ENCODE measurements at regions not wholly inside any gene's neighbourhood (a gene's known extent, or its start where the extent isn't known, plus 50 kb on each side); places are given as distances from the start of the nearest gene placed in this dataset.
"Not testable (repeated sequence)": the region's sequence is repeated elsewhere in the genome, so short reads cannot be mapped to it uniquely, and the experiment has no call there.

GRCh38 chr4:31788676-31789075 is 1068.5 kb downstream of the PCDH7 start:
- H4K20me1 ChIP-seq (ENCODE audit: control insufficient read depth, extremely low read depth, insufficient read depth, low read length) = no peaks in the 10 kb centered on the region
- H3K9me3 ChIP-seq (ENCODE audit: control insufficient read depth, insufficient read depth, low read depth, low read length) = no peaks in the 10 kb centered on the region
- H3K4me1 ChIP-seq (ENCODE audit: control insufficient read depth, extremely low read depth, insufficient read depth, low read length) = no peaks in the 10 kb centered on the region
- no peaks in the 10 kb centered on the region for H3K79me2 ChIP-seq (ENCODE audit: control insufficient read depth, insufficient read depth, low read length)
- no peaks in the 10 kb centered on the region for H3K27me3 ChIP-seq (ENCODE audit: control insufficient read depth, insufficient read depth, low read length)
- H3K36me3 ChIP-seq (ENCODE audit: control insufficient read depth, insufficient read depth, low read length) = no peaks in the 10 kb centered on the region
- H3K4me3 ChIP-seq (replicated peaks in 1 of 4; ENCODE audit: control extremely low read depth in 1 of 4, insufficient read depth in 1 of 4, low read depth in 3 of 4, low read length in 4 of 4) = no peak overlapping the region
- TF ChIP-seq EZH2 (IDR thresholded peaks at IDR 0.05; ENCODE audit: low read length, missing control alignments) (no peak), CTCF (conservative IDR thresholded peaks at IDR 0.05 in 1 of 2, IDR thresholded peaks at IDR 0.05 in 1 of 2; ENCODE audit: low read depth in 1 of 2, low read length in 2 of 2) (no peak)
- H2AFZ ChIP-seq (ENCODE audit: low read length) = no peak overlapping the region
- no peak overlapping the region for H3K9ac ChIP-seq (ENCODE audit: insufficient read depth, low read length)
- no peak overlapping the region for H3K27ac ChIP-seq (ENCODE audit: insufficient read depth, low read length)
- DNase-seq (ENCODE audit: low read depth in 2 of 2) = peak in 1 of 2 donors; percentile 0
- no peak overlapping the region for H3K4me2 ChIP-seq (ENCODE audit: extremely low read depth, insufficient read depth, low read length)

- Histone ChIP-seq H3K27ac (ENCODE audit: insufficient read depth, low read length) (no peak overlapping the region), H3K9ac (ENCODE audit: insufficient read depth, low read length) (no peak overlapping the region), H3K4me2 (ENCODE audit: extremely low read depth, insufficient read depth, low read length) (no peak overlapping the region), H3K79me2 (ENCODE audit: control insufficient read depth, insufficient read depth, low read length) (no peaks in the 10 kb centered on the region), H2AFZ (ENCODE audit: low read length) (no peak overlapping the region), H3K4me3 (replicated peaks in 1 of 4; ENCODE audit: control extremely low read depth in 1 of 4, insufficient read depth in 1 of 4, low read depth in 3 of 4, low read length in 4 of 4) (no peak overlapping the region), H3K27me3 (ENCODE audit: control insufficient read depth, insufficient read depth, low read length) (no peaks in the 10 kb centered on the region), H3K4me1 (ENCODE audit: control insufficient read depth, extremely low read depth, insufficient read depth, low read length) (no peaks in the 10 kb centered on the region), H3K36me3 (ENCODE audit: control insufficient read depth, insufficient read depth, low read length) (no peaks in the 10 kb centered on the region), H3K9me3 (ENCODE audit: control insufficient read depth, insufficient read depth, low read depth, low read length) (no peaks in the 10 kb centered on the region), H4K20me1 (ENCODE audit: control insufficient read depth, extremely low read depth, insufficient read depth, low read length) (no peaks in the 10 kb centered on the region)
- no peak for DNase-seq (ENCODE audit: low read depth in 2 of 2)
- TF ChIP-seq EZH2 (IDR thresholded peaks at IDR 0.05; ENCODE audit: low read length, missing control alignments) (no peak), CTCF (conservative IDR thresholded peaks at IDR 0.05 in 1 of 2, IDR thresholded peaks at IDR 0.05 in 1 of 2; ENCODE audit: low read depth in 1 of 2, low read length in 2 of 2) (no peak)
These were observed 1071.5 kb downstream of the PCDH7 start for GRCh38 chr4:31791666-31792065.

GRCh38 chr4:31793907-31794306 is 1073.7 kb downstream of the PCDH7 start:
- H3K27ac ChIP-seq (ENCODE audit: insufficient read depth, low read length) = no peak overlapping the region
- H3K36me3 ChIP-seq (ENCODE audit: control insufficient read depth, insufficient read depth, low read length) = no peaks in the 10 kb centered on the region
- H3K4me3 ChIP-seq (replicated peaks in 1 of 4; ENCODE audit: control extremely low read depth in 1 of 4, insufficient read depth in 1 of 4, low read depth in 3 of 4, low read length in 4 of 4) = no peak overlapping the region
- no peak overlapping the region for H3K4me2 ChIP-seq (ENCODE audit: extremely low read depth, insufficient read depth, low read length)
- TF ChIP-seq EZH2 (IDR thresholded peaks at IDR 0.05; ENCODE audit: low read length, missing control alignments) (no peak), CTCF (conservative IDR thresholded peaks at IDR 0.05 in 1 of 2, IDR thresholded peaks at IDR 0.05 in 1 of 2; ENCODE audit: low read depth in 1 of 2, low read length in 2 of 2) (peak in 1 of 2 donors; percentile 32)
- no peaks in the 10 kb centered on the region for H3K4me1 ChIP-seq (ENCODE audit: control insufficient read depth, extremely low read depth, insufficient read depth, low read length)
- H2AFZ ChIP-seq (ENCODE audit: low read length) = no peak overlapping the region
- H4K20me1 ChIP-seq (ENCODE audit: control insufficient read depth, extremely low read depth, insufficient read depth, low read length) = no peaks in the 10 kb centered on the region
- H3K79me2 ChIP-seq (ENCODE audit: control insufficient read depth, insufficient read depth, low read length) = no peaks in the 10 kb centered on the region
- H3K9me3 ChIP-seq (ENCODE audit: control insufficient read depth, insufficient read depth, low read depth, low read length) = no peaks in the 10 kb centered on the region
- DNase-seq (ENCODE audit: low read depth in 2 of 2) = peak in 1 of 2 donors; percentile 7
- no peak overlapping the region for H3K9ac ChIP-seq (ENCODE audit: insufficient read depth, low read length)
- H3K27me3 ChIP-seq (ENCODE audit: control insufficient read depth, insufficient read depth, low read length) = no peaks in the 10 kb centered on the region

- not testable (repeated sequence) for H3K79me2 ChIP-seq (ENCODE audit: control insufficient read depth, insufficient read depth, low read length); H3K9me3 ChIP-seq (ENCODE audit: control insufficient read depth, insufficient read depth, low read depth, low read length); H3K36me3 ChIP-seq (ENCODE audit: control insufficient read depth, insufficient read depth, low read length); H2AFZ ChIP-seq (ENCODE audit: low read length); H3K4me3 ChIP-seq (replicated peaks in 1 of 4; ENCODE audit: control extremely low read depth in 1 of 4, insufficient read depth in 1 of 4, low read depth in 3 of 4, low read length in 4 of 4); H3K27ac ChIP-seq (ENCODE audit: insufficient read depth, low read length); H3K9ac ChIP-seq (ENCODE audit: insufficient read depth, low read length); H3K4me2 ChIP-seq (ENCODE audit: extremely low read depth, insufficient read depth, low read length); DNase-seq (ENCODE audit: low read depth in 2 of 2); H4K20me1 ChIP-seq (ENCODE audit: control insufficient read depth, extremely low read depth, insufficient read depth, low read length); H3K27me3 ChIP-seq (ENCODE audit: control insufficient read depth, insufficient read depth, low read length); H3K4me1 ChIP-seq (ENCODE audit: control insufficient read depth, extremely low read depth, insufficient read depth, low read length)
These were observed 1076.9 kb downstream of the PCDH7 start for GRCh38 chr4:31797052-31797451.

Measured in fibroblast of lung (primary cell).